HPDE6-E6E7 (cell line): ENCODE measurements at regions not wholly inside any gene's neighbourhood (a gene's known extent, or its start where the extent isn't known, plus 50 kb on each side); places are given as distances from the start of the nearest gene placed in this dataset.
A peak's percentile ranks its signal among the peaks of the same experiment; 100 is the strongest.
"Not testable (repeated sequence)": the region's sequence is repeated elsewhere in the genome, so short reads cannot be mapped to it uniquely, and the experiment has no call there.

ENCODE experiments used
- DNase-seq: peaks from one replicate; pipeline ENCODE4 v3.0.0; 2011; ENCODE audit warnings: missing footprints; ENCODE audit errors: extremely low spot score

DNA sequence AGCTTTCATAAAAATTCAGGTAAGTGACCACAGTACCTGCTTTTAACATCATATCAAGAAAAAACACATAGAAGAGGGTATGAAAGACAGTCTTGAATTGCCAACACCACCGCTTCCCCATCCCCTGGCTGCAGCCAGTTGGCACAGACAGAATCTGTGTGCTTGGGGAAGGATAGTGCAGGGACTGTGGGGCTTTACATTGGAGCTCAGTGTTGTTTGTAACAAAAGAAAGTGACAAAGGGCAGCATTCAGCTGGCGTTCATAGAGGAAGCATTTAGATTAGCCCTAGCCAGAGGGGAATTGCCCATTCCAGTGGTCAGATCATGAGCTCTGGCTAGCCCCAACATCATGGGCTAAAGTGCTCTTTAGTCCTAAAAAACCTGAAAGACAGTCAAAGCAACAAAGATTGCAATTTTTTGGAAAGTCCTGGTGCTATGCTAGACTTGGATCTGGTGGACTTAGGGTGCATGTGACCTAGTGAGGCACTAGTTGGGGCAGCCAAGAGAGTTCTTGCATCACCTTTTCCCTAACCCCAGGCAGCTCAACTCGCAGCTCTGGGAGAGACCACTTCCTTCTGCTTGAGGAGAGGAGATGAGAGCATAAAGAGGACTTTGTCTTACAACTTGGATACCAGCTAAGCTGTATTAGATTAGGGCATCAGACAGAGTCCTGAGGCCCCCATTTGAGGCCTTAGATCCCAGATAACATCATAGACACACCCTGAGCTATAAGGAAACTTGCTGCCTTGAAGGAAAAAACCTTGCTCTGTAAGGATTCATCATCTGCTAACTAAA lies 1602.4 kb upstream of the ADGRL3 start:
- DNase-seq: no peak

DNA sequence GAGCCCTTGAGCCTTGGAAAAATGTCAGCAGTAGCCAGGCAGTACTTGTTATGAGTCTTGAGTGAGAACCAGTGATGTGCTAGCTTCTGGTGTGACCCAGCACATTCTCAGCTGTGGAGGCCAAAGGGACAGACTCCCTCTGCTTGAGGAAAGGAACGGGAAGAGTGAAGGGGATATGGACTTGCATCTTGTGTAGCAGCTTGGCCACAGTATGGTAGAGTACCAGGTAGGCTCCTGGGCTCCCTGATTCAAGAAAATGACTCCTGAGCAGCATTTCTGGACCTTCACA lies 1601.9 kb upstream of the ADGRL3 start:
- DNase-seq: no peak

DNA sequence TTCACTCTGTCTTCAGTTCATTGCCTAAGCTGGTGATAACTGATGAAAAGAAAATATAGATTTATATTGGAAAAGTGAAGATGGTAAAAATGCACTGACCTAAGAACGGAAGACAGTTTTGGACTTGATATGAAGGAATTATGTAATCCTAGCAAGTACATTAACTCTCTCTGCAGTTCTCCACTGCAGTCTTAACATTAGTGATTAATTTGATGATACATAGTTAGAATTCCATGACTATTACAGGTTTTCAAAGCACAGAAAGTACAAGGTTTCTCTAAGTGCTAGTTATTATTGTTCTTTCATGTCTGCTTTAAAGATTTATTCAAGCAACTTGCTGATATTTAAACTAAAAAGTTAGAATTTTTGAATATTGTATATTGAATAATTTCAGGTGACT lies 1591.7 kb upstream of the ADGRL3 start:
- no peak for DNase-seq

DNA sequence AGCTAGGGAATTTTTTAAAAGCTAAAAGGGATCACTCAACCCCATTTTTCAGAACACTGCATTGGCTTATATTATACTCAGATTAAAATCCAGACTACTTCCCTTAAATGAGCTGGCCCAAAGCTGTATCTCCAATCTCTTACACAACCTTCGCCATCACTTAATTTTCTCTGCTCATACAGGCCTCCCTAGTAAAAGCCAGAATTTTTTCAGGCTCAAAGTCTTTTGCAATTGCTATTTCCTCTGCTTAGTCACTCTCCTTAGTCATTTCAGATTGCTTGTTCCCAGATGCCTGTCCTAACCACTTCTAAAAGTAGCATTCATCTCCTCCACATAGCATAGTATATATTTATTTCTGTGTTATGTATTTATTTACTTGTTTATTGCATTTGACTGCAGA lies 1587.9 kb upstream of the ADGRL3 start:
- DNase-seq: peak; percentile 54

DNA sequence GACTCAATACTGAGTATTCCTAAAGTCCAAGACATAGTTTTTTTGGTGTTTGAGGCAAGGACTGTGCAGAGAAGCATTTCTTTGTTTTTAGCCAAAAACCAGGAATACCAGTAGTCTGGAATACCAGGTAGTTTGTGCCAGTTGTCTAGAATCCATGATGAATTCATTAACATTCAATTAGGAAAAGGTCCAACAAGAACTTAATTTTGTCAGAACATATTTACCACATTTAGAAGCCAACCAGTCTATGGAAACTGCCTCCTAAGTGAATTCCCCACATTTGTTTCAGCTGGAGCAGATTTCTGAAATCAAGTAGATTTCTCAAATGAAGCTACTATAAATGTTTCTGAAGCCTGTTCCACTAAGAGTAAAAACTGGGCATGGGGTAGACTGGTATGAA lies 1584.8 kb upstream of the ADGRL3 start:
- no peak for DNase-seq

DNA sequence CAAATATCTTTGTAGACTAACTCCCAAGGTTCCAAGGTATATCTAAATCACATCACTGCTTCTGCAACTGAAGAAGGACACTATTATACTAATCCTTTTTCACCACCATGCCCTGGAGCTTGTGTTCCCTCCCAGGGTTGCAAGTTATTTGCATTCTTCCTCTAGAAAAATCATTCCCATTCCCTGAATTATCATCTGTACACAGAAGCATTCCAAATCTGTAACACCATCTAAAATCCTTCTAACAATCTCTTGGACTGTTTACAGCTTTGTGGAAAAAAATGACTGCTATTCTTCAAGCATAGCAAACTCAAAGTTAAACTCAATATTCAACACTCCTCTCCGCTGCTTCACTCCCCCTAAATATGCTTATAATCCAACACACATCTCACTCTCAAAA lies 1570.8 kb upstream of the ADGRL3 start:
- DNase-seq: no peak

DNA sequence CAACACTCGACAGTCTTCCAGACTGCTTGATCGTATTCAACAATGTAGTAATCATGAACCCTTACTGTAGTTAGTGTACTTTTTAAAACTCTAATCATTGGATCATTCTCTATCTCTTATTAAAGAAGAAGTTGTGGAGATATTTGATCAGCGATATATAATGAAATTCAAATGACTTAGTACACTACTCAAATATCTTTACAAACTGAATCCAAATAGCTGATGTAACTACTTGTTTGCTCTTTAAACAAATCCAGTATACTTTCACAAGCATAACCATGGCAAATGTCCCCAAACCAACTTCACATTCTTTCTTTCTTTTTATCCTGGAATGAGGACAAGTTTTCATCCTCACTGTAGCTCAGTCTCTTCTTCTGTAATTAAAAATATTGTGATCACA lies 1569.9 kb upstream of the ADGRL3 start:
- DNase-seq: no peak

DNA sequence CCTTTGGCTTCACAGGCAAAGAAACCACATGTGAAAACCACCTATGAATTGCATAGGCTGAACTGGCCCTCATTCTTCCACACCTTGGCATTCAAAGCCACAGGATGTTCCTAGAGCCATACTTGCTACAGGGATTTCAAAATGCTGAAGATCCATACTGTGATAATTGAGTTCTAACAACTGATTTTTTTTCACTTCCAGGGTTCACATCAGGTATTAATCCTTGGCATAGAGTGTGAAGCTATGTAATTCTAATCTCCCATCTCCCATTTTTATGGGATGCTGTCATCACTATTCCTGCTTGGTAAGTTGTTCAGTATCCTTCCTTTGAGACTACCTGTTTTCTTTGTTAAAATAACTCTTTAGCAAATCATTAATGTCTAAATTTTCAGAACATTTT lies 1569.2 kb upstream of the ADGRL3 start:
- no peak for DNase-seq

DNA sequence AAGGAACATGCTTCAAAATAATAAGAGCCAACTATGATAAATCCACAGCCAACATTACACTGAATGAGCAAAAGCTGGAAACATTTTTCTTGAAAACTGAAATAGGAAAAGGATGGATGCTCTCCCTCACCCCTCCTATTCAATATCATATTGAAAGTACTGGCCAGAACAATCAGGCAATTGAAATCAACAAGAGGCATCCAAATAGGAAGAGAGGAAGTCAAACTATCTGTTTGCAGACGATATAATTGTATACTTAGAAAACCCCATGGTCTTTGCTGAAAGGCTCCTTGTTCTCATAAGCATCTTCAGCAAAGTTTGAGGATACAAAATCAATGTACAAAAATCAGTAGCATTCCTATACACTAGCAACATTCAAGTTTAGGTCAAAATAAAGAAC lies 1562.5 kb upstream of the ADGRL3 start:
- DNase-seq: no peak

DNA sequence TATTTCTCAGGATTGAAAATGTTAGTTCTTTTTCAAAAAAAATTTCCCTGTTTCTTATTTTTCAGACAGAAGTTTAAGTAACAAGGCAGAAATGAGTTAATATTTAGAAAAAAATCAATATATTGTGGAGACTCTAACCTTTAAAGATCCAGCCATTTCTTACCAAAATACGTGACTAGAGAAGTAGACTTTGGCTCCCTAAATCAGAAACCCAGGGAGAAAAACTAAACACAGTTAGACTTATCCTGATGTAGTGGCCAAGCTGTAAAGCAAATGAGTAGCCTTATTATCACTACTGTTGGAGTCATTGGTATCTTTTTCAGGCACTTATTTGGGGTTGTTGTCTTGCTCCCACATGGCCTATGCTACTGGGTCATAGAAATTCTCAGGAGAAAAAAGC lies 1556.4 kb upstream of the ADGRL3 start:
- DNase-seq: no peak

DNA sequence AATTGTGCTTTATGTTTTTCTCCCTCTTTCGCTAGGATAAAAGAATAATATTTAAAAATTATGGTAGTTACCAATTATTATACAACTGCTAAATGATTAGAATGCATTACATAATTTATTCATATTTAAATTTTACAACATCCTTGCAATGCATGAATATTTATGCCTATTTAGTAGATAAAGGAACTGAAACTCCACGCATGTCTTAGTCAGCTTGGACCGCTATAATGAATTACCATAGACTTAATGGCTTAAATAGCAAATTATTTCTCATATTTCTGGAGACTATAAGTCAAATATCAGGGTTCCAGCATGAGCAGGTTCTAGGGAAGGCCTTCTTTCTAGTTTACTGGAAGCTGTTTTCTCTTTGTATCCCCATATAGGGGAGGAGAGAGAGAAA lies 1555.4 kb upstream of the ADGRL3 start:
- DNase-seq: no peak

DNA sequence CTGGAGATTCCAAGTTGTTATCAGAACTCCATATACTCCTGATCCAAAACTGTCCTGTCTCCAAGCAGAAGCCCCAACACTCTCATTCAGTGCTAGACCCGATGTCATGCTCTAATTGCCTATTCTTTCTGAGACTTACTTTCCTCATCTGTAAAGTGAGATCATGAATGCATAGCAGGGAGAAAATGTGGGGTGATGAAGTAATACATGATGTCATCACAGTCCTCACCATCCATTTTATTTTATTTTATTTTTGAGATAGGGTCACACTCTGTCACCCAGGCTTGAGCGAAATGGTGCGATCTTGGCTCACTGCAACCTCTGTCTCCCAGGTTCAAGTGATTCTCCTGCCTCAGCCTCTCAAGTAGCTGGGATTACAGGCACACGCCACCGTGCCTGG lies 1554.0 kb upstream of the ADGRL3 start:
- DNase-seq: no peak

DNA sequence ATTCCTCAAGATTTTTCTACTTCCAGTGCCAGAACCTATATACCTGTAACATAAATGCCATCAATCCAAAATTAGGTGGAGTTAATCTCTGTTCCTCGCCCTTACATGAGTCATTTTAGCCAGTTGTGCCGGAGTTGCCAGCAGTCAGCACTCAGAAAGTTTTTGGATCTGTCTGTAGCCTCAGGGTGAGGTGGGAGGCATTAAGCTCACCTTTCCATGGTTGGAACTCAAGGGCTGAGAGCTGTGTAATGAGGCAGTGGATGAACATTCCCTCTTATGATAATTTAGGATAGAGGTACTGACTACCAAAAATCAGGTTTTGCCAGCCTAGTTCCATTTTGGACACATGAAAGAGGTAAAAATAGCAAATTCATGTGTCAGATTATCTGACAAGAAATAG lies 1553.1 kb upstream of the ADGRL3 start:
- DNase-seq: no peak

DNA sequence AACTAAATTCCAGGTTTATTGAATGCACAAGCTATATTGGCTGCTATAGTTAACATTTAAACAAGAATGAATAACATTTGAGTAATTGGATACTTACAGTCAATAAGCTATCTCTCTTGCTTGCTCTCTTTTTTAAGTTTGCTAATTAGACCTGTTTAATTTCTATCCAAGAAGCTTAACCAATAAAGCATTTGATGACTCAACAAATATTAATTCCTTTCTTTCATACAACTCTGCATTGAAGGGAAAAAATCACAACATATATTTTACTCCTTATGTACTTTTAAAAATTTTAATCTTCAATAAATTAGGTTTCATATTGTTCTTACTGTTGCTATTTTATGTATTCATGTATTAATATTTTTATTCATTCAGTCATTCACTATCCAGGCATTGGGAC lies 1552.6 kb upstream of the ADGRL3 start:
- DNase-seq: no peak

DNA sequence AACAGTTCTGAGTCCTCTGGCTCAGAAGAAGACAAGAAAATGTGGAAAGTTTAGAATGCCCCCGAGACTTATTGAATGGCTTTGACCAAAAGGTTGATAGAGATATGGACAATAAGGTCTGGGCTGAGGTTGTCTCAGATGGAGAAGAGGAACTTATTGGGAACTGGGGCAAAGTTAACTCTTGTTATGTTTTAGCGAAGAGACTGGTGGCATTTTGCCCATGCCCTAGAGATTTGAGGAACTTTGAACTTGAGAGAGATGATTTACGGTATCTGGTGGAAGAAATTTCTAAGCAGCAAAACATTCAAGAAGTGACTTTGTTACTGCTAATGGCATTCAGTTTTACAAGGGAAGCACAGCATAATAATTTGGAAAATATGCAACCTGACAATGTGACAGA lies 1549.3 kb upstream of the ADGRL3 start:
- DNase-seq: no peak

DNA sequence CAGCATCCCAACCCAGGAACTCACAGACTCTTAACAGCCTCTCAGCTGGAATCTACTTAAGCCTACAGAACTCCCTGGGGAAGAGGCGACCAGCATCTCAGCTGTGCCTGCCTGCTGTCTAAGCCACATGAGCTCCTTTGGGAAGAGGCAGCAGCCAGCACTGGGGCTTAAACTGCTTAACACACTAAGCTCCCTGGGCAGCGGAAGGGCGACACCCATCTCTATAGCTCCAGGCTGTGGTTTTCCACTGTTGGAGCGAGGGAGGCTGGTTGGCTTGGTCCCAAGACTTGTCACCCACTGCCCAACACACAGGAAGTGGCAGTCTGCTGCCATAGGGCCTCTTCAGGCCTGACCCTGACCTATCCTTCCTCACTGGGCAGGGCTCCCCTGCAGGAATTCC lies 1544.1 kb upstream of the ADGRL3 start:
- DNase-seq: no peak

DNA sequence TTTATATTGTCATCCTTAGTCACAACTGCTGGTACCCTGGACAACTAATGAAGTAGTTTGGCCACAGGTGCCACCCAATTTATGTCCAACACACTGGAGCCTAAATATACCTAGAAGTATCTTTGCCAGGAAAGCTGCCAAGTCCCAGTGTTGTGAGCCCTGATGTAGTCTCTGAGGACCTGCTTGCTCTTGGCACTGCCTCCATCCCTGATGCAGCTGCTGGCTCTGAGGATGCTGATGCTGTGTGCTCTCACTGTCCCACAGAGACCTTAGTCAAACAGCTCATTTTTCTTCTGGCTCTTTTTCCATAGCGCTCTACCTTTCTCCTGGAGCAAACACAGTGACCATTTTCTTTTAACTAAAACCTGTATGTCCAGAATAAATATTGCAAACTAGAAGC lies 1535.4 kb upstream of the ADGRL3 start:
- DNase-seq: no peak

DNA sequence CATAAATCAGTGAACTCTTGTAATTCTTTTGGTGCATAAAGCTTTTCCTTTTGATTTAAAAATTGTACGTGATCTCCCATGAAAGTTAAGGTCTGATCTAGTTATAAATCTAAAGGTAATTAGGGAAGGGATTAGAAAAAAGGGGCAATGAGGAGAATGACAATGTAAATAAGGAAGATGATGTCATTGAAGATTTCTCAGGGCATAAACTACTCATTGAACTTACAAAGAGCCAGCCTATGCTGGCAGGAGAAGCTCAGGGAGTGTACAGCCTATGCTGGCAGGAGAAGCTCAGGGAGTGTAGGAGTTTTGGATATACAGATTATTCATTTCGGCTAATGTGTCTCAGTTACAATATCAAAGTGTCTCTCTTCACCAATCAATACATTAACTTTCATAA lies 1533.5 kb upstream of the ADGRL3 start:
- no peak for DNase-seq

DNA sequence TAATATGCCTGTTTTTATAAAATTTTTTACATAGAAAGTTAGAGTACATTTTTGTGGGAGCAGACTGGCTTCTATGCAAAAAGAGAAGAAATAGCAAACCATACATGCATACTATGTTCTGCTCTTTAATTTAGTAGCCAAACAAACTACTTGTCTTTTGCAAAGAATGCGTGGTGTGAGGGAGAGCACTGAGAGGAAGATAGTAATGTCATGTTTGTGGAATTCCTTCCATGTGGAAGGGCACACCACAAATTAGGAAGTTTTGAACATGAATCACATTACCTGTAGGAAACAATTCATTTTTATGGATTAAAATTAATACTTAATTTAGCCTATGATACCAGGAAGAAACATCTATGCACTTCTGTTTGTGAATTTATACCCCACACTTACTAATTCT lies 1529.1 kb upstream of the ADGRL3 start:
- DNase-seq: no peak

DNA sequence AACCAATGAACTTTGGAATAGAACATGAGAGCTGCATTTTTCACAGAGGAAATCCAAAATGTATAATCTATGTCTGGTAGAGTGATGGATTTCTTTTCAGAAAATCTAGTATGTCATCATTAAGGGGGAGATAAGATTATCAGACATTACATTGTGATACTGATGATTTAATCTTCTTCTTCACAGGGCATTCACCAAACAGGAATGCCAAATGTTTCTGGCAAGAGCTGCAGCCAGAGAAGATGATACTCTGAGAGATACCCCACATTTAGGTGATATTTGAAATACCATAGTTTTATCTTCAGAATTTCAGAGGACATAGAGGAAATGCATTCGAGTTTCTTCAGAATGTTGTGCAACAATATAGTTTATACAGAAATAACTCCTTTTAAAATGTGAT lies 1523.7 kb upstream of the ADGRL3 start:
- DNase-seq: no peak

DNA sequence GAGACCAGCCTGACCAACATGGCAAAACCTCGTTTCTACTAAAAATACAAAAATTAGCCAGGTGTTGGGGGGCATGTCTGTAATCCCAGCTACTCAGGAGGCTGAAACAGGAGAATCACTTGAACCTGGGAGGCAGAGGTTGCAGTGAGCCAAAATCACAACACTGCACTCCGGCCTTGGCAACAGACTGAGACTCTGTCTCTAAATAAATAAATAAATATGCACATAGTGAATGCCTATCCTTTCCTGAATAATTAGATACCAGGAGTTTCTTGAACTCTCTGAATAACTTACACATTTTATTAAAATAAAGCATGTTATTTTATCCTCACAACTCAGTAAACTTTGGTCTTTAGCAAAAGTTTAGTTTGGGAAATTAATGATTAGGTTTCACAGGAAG lies 1523.1 kb upstream of the ADGRL3 start:
- DNase-seq: not testable (repeated sequence)

DNA sequence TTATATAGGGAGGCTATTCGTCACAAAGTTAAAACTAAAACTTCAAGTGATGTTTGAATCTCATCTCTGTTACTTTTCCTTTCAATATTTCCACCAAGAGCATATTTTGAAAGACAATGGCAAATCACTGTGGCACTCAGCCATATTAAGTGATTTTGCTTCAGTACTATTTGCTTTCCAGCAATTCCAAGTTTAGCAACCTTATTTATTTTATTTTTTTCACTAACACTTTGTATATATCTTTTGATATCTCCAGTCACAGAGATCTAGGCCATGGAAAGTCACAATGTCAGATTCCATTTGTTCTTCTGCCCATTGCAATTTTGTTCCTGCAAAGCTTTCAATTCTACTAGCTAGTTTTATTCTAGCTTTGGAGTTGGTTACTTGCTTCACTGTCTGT lies 1514.5 kb upstream of the ADGRL3 start:
- no peak for DNase-seq

DNA sequence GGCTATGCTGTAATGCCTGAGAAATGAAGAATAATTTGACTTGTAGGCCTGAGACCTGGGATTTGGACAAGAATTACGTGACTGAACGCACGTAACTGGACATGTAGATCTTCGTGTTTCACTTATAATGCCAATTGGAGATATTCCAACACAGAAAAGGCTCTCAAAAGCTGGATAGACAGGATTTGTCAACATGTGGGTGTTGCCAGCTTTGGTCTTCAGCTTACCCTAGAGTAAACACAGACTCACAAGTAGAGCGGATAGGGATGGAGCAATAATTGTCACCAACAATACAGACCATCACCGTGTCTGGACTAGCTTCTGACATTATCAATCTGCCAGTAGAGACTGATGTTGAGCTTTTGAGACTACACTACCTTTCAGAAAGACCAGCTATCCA lies 1511.0 kb upstream of the ADGRL3 start:
- no peak for DNase-seq

DNA sequence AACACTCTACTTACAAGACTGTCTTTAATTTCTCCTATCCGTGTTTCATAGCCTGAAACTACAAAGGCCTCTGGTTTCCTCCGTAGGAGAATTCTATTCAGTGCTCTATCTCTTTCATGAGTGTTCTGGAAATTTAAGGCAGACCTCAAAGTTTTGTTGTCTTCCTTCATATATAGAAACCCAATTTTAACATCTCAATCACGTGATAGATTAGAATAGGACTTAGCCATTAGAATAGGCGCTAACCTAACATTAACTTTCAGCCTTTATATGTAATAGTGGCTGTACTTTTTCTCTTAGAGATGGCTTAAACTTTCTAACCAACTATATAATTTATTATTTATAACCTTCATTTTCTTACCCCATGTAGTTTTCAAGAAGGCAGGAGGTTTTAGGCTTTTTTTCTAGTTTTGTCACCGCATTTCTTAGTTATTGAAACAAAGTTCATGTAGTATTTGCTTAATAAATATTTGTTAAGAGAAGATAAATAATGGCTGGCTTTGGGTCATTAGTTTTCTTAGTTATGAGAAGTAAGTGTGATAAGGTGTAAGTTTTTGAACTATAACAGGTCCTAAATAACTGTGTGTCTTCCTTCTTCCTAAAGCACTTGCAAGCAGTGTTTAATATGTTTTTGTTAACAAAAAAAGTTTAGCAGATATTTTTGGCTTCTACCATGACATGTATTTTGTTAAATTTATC lies 1504.6 kb upstream of the ADGRL3 start:
- DNase-seq: no peak
